Ovary (tissue), 3 donors: ENCODE measurements at regions not wholly inside any gene's neighbourhood (a gene's known extent, or its start where the extent isn't known, plus 50 kb on each side); places are given as distances from the start of the nearest gene placed in this dataset.

ENCODE experiments used
- CTCF ChIP-seq, 3 donors: fragments of 450-650 bp in 2 of 3; fragments of 200-600 bp in 1 of 3; IDR thresholded peaks; one replicate each; pipeline versions ENCODE4 v1.5.1 to v1.8.0; 2016 to 2022; ENCODE audit warnings: antibody characterized with exemption in 3 of 3, mild to moderate bottlenecking in 1 of 3
- EP300 ChIP-seq: sonication (generic); formaldehyde crosslinking; IDR thresholded peaks from one replicate; pipeline ENCODE4 v1.6.1; 2017; ENCODE audit warnings: antibody characterized with exemption
- POLR2A ChIP-seq: fragments of 450-650 bp; IDR thresholded peaks from one replicate; pipeline ENCODE4 v1.6.1; 2017; ENCODE audit warnings: antibody characterized with exemption, mild to moderate bottlenecking, moderate library complexity
- donor health status: DM: no; HTN: no; CAD: no.

GRCh38 chr14:54010981-54011380, 54.4 kb upstream of the BMP4 start:
- no peak for TF ChIP-seq CTCF (IDR thresholded peaks at IDR 0.05)
- no peak for TF ChIP-seq EP300
- no peak for TF ChIP-seq POLR2A
